Trophoblast cell (in vitro differentiated cells and primary cell): ENCODE measurements at regions not wholly inside any gene's neighbourhood (a gene's known extent, or its start where the extent isn't known, plus 50 kb on each side); places are given as distances from the start of the nearest gene placed in this dataset.

Experiments
- DNase-seq, 2 donors: peaks; one replicate each; pipeline ENCODE4 v3.0.0-alpha.2; 2016
- H2AFZ ChIP-seq: 2 replicates; pipeline ENCODE4 v1.6.1; 2013; ENCODE audit warnings: low read length, moderate library complexity, mild to moderate bottlenecking; ENCODE audit not compliant: insufficient read depth, poor library complexity
- H2AK5ac ChIP-seq: 2 replicates; pipeline ENCODE4 v1.6.1; 2013; ENCODE audit warnings: mild to moderate bottlenecking, low read length
- H2BK120ac ChIP-seq: 2 replicates; pipeline ENCODE4 v1.6.1; 2013; ENCODE audit warnings: low read length, mild to moderate bottlenecking, moderate library complexity; ENCODE audit not compliant: insufficient read depth, poor library complexity
- H2BK12ac ChIP-seq: 2 replicates; pipeline ENCODE4 v1.6.1; 2013; ENCODE audit warnings: mild to moderate bottlenecking, low read length, moderate library complexity
- H2BK5ac ChIP-seq: 2 replicates; pipeline ENCODE4 v1.6.1; 2013; ENCODE audit warnings: low read length, low read depth, moderate library complexity, mild to moderate bottlenecking; ENCODE audit not compliant: poor library complexity
- H3K14ac ChIP-seq: 2 replicates; pipeline ENCODE4 v1.6.1; 2013; ENCODE audit warnings: mild to moderate bottlenecking, low read length
- H3K18ac ChIP-seq: 2 replicates; pipeline ENCODE4 v1.6.1; 2013; ENCODE audit warnings: mild to moderate bottlenecking, low read length
- H3K23ac ChIP-seq: 2 replicates; pipeline ENCODE4 v1.6.1; 2013; ENCODE audit warnings: low read length
- H3K27ac ChIP-seq: 2 replicates; pipeline ENCODE4 v1.5.1; 2013; ENCODE audit warnings: low read depth, mild to moderate bottlenecking, inconsistent platforms, low read length, moderate library complexity
- H3K27me3 ChIP-seq: 2 replicates; pipeline ENCODE4 v1.6.1; 2013; ENCODE audit warnings: inconsistent platforms, mild to moderate bottlenecking, low read length, moderate library complexity; ENCODE audit not compliant: insufficient read depth
- H3K36me3 ChIP-seq, 2 experiments: 1 replicate in 1 of 2; 2 replicates in 1 of 2; pipeline ENCODE4 v1.6.1; 2013; ENCODE audit warnings: low read length in 2 of 2, mild to moderate bottlenecking in 2 of 2, moderate library complexity in 1 of 2; ENCODE audit not compliant: insufficient read depth in 2 of 2, control insufficient read depth in 1 of 2
- H3K4ac ChIP-seq: 2 replicates; pipeline ENCODE4 v1.6.1; 2013; ENCODE audit warnings: low read depth, mild to moderate bottlenecking, low read length, moderate library complexity
- H3K4me1 ChIP-seq, 2 experiments: 1 replicate in 1 of 2; 2 replicates in 1 of 2; pipeline ENCODE4 v1.6.1; 2013; ENCODE audit warnings: low read length in 2 of 2, mild to moderate bottlenecking in 2 of 2, moderate library complexity in 1 of 2; ENCODE audit not compliant: insufficient read depth in 2 of 2, control insufficient read depth in 1 of 2
- H3K4me2 ChIP-seq: 2 replicates; pipeline ENCODE4 v1.6.1; 2013; ENCODE audit warnings: inconsistent platforms, mild to moderate bottlenecking, low read length, moderate library complexity
- H3K4me3 ChIP-seq: 2 replicates; pipeline ENCODE4 v1.5.1; 2013; ENCODE audit warnings: mild to moderate bottlenecking, low read depth, low read length, inconsistent platforms
- H3K79me1 ChIP-seq: one replicate; pipeline ENCODE4 v1.6.1; 2013; ENCODE audit warnings: low read length
- H3K79me2 ChIP-seq: 2 replicates; pipeline ENCODE4 v1.6.1; 2013; ENCODE audit warnings: low read length, mild to moderate bottlenecking; ENCODE audit not compliant: control insufficient read depth, insufficient read depth, poor library complexity
- H3K9ac ChIP-seq: 2 replicates; pipeline ENCODE4 v1.6.1; 2013; ENCODE audit warnings: mild to moderate bottlenecking, low read length
- H3K9me3 ChIP-seq: 2 replicates; pipeline ENCODE4 v1.6.1; 2013; ENCODE audit warnings: low read depth, mild to moderate bottlenecking, control low read depth, inconsistent platforms, low read length; ENCODE audit not compliant: insufficient read depth
- H4K12ac ChIP-seq: 2 replicates; pipeline ENCODE4 v1.6.1; 2013; ENCODE audit warnings: low read depth, mild to moderate bottlenecking, low read length, moderate library complexity
- H4K8ac ChIP-seq: 2 replicates; pipeline ENCODE4 v1.6.1; 2013; ENCODE audit warnings: low read depth, mild to moderate bottlenecking, low read length, moderate library complexity
- H4K91ac ChIP-seq: one replicate; pipeline ENCODE4 v1.6.1; 2013; ENCODE audit warnings: low read depth, mild to moderate bottlenecking, low read length, moderate library complexity
- WGBS: extraction: QIAGEN DNeasy Blood & Tissue Kit; methylation state at CpG from one replicate; pipeline ENCODE4 v1.1.7; 2013; ENCODE audit warnings: missing lambda C conversion rate; ENCODE audit not compliant: insufficient read length, insufficient coverage; ENCODE audit errors: extremely low coverage; 5-methylcytosine and 5-hydroxymethylcytosine counted together

DNA sequence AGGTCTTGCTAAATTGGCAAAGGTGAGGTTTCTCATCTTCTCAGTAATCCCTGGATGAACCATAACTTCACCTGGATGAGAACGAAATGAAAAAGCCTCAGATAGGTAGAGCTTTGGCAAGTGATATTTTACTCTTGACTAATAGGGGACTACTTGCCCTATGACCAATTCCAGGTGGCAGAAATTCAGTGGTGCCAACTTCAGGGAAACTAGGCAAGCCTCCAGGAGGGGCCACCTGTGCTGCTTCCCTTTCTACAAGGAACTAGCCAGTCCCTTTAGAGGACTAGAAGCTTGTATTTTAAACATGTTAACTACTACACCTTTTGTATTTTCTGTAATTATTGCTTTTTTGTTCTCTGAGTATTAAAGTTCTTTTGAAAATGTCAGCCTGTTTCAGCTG is 169.0 kb upstream of the GRIA1 start:
- no peak overlapping the region for H3K14ac ChIP-seq
- no peaks in the 10 kb centered on the region for H3K9me3 ChIP-seq
- no peak overlapping the region for H2BK5ac ChIP-seq
- H3K4me1 ChIP-seq = no peaks in the 10 kb centered on the region
- no peak overlapping the region for H3K4me2 ChIP-seq
- no peak overlapping the region for H2BK120ac ChIP-seq
- H3K18ac ChIP-seq = no peak overlapping the region
- no peak overlapping the region for H3K4me3 ChIP-seq
- no peaks in the 10 kb centered on the region for H3K36me3 ChIP-seq
- no peak overlapping the region for H2AFZ ChIP-seq
- H2BK12ac ChIP-seq = no peak overlapping the region
- H3K27me3 ChIP-seq = no peaks in the 10 kb centered on the region
- no peak overlapping the region for H4K8ac ChIP-seq
- no peak overlapping the region for H3K9ac ChIP-seq
- no peak overlapping the region for H2AK5ac ChIP-seq
- no peaks in the 10 kb centered on the region for H3K79me2 ChIP-seq
- DNase-seq = no peak
- H4K91ac ChIP-seq = no peak overlapping the region
- no peak overlapping the region for H4K12ac ChIP-seq
- no peak overlapping the region for H3K27ac ChIP-seq
- H3K4ac ChIP-seq = no peak overlapping the region
- H3K23ac ChIP-seq = no peak overlapping the region
- no peaks in the 10 kb centered on the region for H3K79me1 ChIP-seq
- WGBS = no CpG with 5 or more reads among the region's 1 CpG

DNA sequence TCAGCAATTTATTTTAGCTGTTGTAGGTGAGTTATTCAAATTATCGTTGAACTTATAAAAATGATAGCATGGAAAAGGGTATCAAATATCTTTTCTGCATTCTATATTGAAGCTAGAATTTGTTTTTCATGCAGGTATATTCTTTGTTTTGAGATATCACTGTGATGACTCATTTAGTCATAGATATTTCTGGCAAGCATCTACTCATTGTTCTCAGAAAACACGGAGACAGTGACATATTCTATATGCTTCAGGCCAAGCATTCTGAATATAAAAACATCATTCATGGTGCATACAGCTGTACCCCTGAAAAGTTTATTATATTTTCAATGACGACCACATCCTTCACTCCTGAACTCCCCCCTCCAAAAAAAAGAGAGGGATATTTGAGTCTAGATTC is 150.3 kb upstream of the GRIA1 start:
- DNase-seq = no peak
- no CpG with 5 or more reads among the region's 3 CpGs for WGBS

DNA sequence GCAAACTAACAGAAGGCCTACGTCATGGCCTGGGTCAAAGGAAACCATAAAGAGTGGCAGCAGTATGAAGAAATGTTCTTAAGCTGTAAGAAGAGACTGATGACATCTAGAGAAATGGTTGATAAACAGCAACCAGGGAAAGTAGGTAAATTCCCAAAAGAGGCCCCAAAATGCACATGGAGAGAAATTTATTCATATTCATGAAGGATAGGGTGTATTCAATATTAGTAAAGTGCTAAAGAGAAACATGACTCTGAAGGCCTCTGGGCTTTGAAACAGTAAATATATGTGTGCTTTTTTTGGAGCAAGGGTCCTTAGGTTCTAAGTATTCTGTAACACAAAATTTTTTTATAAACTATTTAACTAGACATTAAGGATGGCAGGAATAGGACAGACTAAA is 149.7 kb upstream of the GRIA1 start:
- Histone ChIP-seq H3K9me3 (no peaks in the 10 kb centered on the region), H2BK5ac (no peak overlapping the region), H2BK12ac (no peak overlapping the region), H3K14ac (no peak overlapping the region), H3K18ac (no peak overlapping the region), H3K4ac (no peak overlapping the region), H3K23ac (no peak overlapping the region), H2BK120ac (no peak overlapping the region), H3K9ac (no peak overlapping the region), H3K27ac (no peak overlapping the region), H2AK5ac (no peak overlapping the region), H3K27me3 (no peaks in the 10 kb centered on the region), H3K36me3 (no peaks in the 10 kb centered on the region), H3K4me3 (no peak overlapping the region), H3K4me2 (no peak overlapping the region), H3K4me1 (no peaks in the 10 kb centered on the region), H2AFZ (no peak overlapping the region), H4K91ac (no peak overlapping the region), H4K12ac (no peak overlapping the region), H4K8ac (no peak overlapping the region), H3K79me1 (no peaks in the 10 kb centered on the region), H3K79me2 (no peaks in the 10 kb centered on the region)
- WGBS = no CpG with 5 or more reads among the region's 1 CpG
- DNase-seq = no peak

More for the DNA sequence above, 150.3 kb upstream of the GRIA1 start:
- Histone ChIP-seq H3K9me3 (no peaks in the 10 kb centered on the region), H2BK120ac (no peak overlapping the region), H3K79me1 (no peaks in the 10 kb centered on the region), H3K79me2 (no peaks in the 10 kb centered on the region), H3K4me2 (no peak overlapping the region), H3K14ac (no peak overlapping the region), H4K91ac (no peak overlapping the region), H4K8ac (no peak overlapping the region), H3K4ac (no peak overlapping the region), H2BK5ac (no peak overlapping the region), H3K4me1 (no peaks in the 10 kb centered on the region), H3K18ac (no peak overlapping the region), H3K4me3 (no peak overlapping the region), H3K27me3 (no peaks in the 10 kb centered on the region), H3K9ac (no peak overlapping the region), H2BK12ac (no peak overlapping the region), H4K12ac (no peak overlapping the region), H3K23ac (no peak overlapping the region), H2AK5ac (no peak overlapping the region), H3K36me3 (no peaks in the 10 kb centered on the region), H3K27ac (no peak overlapping the region), H2AFZ (no peak overlapping the region)

DNA sequence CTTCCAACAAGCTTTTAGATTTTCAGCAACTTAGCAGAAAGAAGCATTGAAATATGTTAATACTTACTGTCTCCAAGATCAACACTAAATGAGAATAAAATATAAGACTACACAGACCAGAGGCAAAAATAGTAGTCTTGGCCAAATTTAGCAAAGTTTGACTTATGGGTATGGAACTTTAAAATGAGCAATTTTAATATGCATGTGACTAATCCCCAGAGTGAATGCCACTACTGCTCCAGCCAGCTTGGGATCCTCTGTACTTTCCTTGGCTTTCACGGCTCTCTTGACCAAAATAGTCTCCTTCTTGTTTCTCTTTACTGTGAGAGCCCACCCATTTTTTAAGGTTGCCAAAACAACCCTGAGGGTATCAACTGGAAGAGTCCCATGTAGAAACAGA is 148.0 kb upstream of the GRIA1 start:
- no peaks in the 10 kb centered on the region for H3K27me3 ChIP-seq
- no peaks in the 10 kb centered on the region for H3K79me2 ChIP-seq
- H3K4me2 ChIP-seq = no peak overlapping the region
- no peak overlapping the region for H4K8ac ChIP-seq
- H3K9ac ChIP-seq = no peak overlapping the region
- H4K91ac ChIP-seq = no peak overlapping the region
- H3K23ac ChIP-seq = no peak overlapping the region
- no peak overlapping the region for H3K4ac ChIP-seq
- no peaks in the 10 kb centered on the region for H3K36me3 ChIP-seq
- H3K4me3 ChIP-seq = no peak overlapping the region
- no peak overlapping the region for H3K27ac ChIP-seq
- WGBS = no CpG with 5 or more reads among the region's 1 CpG
- no peaks in the 10 kb centered on the region for H3K79me1 ChIP-seq
- H3K18ac ChIP-seq = no peak overlapping the region
- no peaks in the 10 kb centered on the region for H3K9me3 ChIP-seq
- H2BK5ac ChIP-seq = no peak overlapping the region
- H3K14ac ChIP-seq = no peak overlapping the region
- no peak overlapping the region for H2AK5ac ChIP-seq
- H3K4me1 ChIP-seq = no peaks in the 10 kb centered on the region
- no peak overlapping the region for H2BK120ac ChIP-seq
- no peak overlapping the region for H4K12ac ChIP-seq
- H2BK12ac ChIP-seq = no peak overlapping the region
- no peak for DNase-seq
- no peak overlapping the region for H2AFZ ChIP-seq
